HG03565 (cell line): ENCODE measurements at regions not wholly inside any gene's neighbourhood (a gene's known extent, or its start where the extent isn't known, plus 50 kb on each side); places are given as distances from the start of the nearest gene placed in this dataset.

Experiments
- ATAC-seq: cut with Tn5 transposase; IDR thresholded peaks from one replicate; pipeline ENCODE4 v1.9.1; 2021; ENCODE audit warnings: mild to moderate bottlenecking, moderate library complexity; ENCODE audit not compliant: unreplicated experiment

DNA sequence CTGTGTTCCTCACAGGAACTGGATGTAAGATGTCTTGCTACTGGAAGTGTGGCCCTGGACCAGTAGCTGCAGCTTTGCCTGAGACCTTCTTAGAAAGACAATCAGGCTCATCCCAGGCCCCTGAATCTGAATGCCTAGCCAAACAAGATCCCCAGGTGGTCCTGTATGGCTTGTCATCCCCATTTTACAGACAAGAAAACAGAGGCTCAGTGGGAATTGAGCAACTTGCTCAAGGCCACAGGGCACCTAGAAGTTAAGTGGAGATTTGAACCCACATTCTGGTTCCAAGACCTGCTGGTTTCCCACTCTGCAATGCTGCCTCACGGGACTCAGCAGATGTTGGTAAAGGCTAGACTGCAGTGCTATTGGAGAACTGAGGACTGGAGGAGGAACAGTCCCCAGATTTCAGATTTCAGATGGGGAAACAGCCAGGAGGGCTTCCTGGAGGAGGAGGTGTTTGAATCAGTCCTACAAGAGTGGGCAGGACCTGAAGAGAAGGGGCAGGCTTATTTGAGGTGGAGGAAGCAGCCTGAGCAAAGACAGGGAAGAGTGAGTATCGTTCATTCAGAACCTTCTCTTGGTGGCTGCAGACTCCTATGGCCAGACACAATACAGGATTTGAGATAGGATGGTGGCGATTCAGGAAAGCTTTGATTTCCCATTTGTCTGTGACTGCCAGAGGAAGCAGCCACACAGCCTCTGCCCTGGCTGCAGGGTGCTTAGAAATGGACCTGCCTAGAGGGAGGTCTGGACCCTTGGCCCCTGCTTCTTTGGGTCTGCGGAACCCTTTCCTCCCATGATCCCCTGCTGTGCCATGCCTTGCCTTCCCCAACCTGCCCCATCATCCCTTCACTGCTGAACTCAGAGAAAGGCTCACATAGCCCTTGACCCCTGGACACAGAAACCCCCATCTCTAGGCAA lies 233.4 kb upstream of the NLRP1 start:
- ATAC-seq, result no peak

DNA sequence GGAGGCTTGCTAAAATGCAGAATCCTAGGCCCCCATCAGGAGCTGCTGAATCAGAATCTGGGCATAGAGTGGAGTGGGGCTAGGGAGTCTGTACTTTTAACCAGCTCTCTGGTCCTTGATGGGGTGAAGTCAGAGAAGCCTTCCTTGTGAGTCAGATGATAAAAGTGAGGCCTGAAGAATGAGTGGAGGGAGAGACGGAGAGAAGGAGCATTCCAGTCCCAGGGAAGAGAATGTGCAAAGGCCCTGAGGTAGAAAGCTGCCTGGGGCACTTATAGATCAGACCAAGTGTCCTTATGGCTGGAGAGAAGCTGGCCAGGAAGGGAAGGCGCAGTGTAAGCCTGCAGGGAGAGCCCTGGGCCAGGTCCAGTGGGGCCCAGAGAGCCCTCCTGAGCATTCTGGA lies 235.1 kb upstream of the NLRP1 start:
- ATAC-seq, result no peak

DNA sequence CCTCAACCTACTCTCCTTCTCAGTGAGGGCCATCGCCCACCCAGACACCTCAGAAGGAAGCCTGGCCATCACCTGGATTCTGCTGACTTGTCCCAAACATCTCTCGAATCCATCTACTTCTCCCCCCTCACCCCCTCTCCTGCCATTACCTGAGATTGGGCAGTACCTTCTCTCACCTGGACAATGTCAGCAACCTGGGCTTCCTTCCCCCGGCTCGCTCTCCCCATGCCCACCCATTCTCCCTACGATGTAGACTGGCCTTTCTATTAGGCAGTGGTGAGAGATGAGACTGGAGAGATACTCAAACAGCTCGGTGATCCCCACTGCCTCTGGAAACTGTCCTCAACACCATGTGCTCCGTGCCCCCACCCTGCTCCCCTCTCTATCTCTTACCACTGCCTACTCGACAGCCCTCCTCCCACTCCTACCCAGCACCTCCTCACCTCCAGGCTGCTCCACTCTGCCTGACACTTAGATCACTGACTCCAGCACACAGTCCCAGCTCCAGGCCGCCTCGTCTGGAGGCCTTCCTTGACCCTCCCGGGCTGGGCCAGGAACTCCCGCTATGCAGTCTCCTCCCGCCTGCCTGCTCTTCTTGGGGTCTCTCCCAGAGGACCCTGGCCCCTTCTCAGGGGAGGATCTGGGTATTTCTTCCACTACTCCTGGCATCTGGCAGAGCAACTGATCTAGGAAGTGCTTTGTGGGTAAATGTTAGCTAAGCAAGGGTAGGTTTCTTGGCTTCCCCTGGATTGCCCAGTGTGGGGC lies 235.8 kb upstream of the NLRP1 start:
- ATAC-seq, result no peak

DNA sequence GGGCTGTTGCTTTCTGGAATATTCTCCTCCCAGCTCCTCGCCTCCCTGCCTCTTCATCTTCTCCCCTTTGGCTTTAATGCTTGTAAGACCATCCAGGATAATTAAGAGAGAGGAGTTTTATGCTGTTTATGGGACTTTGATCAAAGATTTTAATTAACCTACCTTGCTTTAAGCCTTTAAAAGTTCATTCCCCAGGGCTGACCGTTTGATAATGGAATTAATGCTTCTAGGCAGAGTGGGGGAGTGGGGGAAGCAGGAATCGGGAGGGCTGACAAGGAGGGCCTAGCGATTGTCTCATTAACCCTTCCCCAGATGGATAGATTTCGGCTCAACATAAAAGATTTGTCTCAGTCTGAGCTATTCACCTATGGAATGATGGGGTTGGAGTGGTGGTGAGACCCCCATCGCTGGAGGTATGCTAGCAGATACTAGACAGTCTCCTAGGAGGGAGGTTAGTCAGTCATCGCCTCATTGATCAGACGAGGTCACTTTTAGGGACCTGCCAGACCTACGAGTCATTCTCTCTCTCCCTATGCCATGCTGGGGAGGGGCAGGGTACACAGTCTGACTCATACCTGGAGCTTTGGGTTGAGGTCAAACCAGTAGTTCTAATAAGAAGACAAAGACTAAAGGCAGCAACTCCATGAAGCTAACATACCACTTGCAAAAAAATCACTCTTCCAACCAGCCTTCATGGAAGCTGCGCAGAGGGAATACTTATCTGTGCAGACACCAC lies 236.6 kb upstream of the NLRP1 start:
- no peak for ATAC-seq

DNA sequence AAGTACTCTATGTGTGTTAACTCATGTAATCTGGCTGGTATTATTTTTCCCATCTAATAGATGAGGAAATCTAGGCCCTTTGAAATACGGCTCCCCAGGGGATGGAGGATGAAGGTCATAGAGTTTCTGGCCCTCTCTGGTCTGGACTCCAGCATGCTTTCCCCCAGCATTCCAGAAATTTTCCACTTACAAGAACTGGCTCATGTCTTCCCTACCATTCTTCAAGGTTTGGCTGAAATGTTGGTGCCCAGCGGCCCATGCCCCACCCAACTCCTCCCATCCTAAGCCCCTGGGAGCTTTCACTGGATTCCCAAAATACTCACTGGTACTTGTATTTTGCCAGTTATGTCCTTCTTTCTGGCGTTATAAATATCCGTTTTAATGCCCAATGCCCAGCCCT lies 237.5 kb upstream of the NLRP1 start:
- no peak for ATAC-seq

DNA sequence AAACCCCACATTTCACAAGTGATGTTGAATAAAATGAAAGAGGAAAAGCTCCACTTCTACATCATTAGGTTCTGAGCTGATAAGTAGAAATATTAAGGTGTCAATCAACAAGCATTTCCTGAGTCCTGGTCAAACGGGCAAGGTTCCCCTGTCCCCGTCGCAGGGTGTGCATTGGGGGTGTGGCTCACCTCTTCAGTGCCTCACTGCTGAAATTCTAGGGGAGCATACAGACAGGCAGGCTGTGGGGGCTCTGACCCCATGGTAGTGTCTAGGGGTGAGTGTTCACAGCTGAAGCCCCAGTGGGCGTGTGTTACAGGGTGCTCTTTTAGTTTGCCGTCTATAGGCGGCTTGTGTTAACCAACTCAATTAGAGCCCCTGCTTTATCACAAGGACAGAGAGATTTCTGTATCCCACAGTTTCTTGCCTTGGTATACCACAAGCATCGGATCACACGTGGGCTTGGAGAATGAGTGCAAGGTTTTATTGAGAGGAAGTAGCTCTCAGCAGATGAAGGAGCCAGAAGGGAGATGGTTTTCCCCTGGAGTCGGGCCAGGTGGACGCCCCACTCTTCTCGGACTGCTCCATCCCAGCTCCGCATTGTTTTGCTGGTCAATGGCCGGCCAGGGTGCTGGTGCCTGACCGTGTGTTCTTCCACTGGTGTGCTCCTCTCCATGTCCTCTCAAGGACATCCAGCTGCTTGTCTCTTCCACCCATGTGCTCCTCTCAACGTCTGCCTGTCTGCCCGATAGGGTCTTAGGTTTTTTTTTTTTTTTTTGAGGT lies 238.2 kb upstream of the NLRP1 start:
- ATAC-seq, result no peak

DNA sequence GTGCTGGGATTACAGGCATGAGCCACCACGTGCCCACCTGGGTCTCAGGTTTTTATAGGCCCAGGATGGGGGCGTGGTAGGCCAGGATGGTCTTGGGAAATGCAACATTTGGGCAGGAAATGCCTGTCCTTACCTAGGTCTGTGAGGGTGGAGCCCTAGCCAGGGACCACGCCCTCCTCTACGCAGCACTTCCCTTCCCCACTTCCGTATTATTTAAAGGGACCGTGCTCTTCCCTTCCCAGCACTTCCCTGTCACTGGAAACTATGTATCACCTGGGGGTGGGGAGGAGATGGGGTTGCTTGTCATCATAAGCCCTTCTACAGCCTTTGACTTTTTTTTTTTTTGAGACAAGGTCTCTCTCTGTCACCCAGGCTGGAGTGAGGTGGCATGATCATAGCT lies 238.9 kb upstream of the NLRP1 start:
- no peak for ATAC-seq

DNA sequence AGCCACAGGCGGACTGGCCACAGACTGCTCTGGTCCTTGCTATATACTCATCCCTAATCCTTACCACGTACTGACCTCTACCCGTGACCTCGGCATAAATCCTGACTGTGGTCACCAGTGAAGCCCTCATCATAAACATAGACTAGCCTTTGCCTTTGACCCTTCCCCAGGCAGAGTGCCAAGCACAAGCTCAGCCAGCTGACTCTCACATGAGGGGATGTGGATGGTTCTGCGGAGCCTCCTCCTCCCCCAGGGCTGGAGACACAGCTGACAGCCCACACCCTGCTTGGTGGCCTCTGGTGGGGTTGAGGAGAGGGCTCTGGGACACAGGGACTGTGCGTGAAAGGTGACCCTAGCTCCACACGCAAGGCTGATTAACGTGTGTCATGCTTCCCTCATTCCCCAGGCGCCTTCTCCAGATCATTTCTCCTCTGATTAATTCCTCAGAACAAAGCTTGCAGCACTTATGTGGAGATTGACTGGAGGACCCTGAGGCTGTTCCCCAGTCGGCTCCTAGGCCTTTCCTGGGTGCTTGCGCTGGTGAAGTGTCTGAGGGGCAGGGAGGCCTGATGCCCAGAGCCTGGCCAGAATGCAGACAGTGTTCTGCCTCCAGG lies 241.5 kb upstream of the NLRP1 start:
- ATAC-seq, result no peak

DNA sequence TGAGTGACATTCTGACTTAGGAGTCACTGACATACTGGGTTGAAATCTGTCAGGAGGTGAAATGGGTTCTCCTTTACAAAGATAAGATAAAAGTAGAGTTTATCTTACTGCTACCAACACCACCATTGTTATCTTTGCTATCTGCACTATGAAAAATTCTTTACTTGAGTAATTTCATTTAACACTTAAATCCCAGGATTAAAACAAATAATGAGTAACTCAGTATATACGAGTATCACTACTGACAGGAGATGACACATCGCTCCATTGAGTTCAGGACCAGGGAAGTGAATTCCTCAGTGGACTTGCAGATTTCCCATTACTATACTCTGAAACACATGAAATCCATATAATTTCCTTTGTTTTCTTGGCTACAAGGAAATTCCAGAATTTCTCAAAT lies 242.1 kb upstream of the NLRP1 start:
- ATAC-seq, result no peak

DNA sequence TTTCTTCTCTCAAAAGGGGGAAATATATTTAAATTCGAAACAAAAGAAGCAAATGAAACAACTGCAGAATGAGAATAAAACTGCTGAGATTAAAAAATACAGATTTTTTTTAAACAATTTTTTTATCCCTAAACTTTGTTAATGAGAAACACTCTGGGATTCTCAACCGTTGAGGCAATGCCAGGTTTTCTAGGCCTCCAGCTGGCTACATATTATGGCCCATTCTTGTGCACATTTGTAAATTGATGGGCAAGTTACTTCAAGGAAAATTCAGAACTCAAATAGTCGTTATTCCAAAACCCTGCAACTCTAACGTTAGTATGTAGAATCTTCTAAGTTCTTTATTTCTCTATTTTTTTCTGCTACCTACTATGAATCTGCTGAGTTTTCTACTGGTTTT lies 239.3 kb upstream of the WSCD1 start:
- ATAC-seq, result no peak

DNA sequence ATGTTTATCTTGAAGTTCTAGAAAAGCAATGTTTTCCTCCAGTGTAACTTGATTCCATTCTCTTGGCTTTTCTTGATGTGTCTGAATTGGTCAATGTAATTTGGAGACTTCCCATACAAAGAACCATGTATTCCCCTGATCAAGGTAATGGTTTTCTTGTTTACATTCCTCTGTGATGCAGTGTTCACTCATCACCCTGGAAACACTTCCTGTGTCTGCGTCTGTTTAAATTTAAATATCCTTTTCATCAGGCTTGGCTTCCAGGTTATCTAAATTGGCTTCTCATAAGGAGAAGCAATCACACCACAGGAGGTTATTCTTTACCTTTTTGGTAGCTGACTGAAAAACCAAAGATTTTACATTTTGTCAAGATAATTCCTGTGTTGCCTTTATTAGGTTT lies 237.3 kb upstream of the WSCD1 start:
- ATAC-seq, result no peak

DNA sequence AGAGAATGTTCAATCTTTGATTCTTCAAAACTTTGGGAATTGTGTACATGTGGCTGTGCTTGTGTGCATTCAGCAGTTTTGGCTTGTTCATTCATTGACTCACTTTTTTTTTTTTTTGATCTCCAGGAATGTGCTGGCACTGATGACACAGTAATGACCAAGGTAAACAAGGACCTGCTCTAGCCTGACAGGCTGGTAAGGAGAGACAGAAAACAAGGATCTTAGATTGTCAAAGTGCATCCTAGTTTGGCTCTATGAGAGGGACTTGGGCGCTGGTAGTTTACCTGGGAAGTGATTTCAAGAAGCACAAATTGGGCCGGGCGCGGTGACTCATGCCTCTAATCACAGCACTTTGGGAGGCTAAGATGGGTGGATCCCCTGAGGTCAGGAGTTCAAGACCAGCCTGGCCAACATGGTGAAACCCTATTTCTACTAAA lies 233.1 kb upstream of the WSCD1 start:
- ATAC-seq, result no peak

DNA sequence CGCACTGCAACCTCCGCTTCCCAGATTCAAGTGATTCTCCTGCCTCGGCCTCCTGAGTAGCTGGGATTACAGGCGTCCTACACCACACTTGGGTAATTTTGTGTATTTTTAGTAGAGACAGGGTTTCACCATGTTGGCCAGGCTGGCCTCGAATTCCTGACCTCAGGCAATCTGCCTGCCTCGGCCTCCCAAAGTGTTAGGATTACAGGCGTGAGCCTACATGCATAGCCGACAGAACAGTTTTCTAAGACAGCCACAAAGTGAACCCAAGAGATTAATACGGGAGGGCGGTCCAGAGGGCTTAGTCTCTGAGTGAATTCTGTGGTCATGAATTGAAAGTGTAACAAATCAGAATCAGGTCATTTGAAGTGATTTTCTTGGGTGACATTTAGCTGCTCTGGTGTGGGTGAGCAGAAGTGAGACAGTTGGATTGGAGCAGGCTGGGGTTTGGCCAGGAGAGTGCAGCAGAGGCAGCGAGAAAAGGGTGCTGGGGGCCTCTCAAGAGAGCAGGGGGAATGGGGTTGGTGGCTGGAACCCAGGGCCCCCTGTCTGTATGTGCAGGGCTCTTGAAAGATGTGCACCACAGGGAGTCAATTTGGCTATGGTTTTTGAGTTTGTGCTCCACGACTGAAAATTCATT lies 231.4 kb upstream of the WSCD1 start:
- no peak for ATAC-seq

DNA sequence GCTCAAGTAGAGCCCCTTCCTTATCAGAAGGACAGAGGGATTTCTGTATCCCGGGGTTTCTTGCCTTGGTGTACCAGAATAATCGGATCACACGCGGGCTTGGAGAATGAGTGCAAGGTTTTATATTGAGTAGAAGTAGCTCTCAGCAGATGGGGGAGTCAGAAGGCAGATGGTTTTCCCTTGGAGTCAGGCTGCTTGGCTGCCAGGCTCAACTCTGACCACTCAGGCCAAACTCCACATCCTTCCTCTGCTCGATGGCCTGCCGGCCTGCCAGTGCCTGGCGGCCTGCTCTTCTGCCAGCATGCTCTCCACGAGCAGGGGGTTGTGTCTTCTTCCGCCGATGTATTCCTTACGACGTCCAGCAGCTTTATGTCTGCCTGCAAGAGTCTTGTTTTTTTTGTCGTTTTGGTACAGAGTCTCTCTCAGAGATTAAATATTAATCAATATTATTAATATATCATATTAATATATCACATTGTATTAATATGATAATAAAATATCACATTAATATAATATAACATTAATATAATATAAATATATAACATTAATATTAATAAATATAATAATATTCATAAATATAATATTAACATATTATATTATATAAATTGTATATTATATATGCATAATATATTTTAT lies 229.2 kb upstream of the WSCD1 start:
- ATAC-seq, result no peak

DNA sequence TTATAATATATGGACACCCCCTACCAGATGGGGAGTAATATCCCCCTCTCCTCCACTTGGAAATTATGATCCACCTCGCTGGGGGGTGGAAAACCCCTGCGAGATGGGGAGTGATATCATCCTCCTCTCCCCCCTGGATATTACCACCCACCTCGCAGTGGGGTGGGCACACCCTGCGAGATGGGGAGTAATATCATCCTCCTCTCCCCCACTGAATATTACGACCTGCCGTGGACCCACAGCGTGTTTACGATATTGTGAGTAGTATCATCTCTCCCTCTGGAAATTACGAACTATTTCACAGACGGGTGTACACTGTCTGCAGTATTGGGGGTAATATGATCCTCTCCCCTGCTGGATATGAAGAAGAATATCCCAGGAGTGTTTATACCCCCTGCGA lies 228.3 kb upstream of the WSCD1 start:
- no peak for ATAC-seq

DNA sequence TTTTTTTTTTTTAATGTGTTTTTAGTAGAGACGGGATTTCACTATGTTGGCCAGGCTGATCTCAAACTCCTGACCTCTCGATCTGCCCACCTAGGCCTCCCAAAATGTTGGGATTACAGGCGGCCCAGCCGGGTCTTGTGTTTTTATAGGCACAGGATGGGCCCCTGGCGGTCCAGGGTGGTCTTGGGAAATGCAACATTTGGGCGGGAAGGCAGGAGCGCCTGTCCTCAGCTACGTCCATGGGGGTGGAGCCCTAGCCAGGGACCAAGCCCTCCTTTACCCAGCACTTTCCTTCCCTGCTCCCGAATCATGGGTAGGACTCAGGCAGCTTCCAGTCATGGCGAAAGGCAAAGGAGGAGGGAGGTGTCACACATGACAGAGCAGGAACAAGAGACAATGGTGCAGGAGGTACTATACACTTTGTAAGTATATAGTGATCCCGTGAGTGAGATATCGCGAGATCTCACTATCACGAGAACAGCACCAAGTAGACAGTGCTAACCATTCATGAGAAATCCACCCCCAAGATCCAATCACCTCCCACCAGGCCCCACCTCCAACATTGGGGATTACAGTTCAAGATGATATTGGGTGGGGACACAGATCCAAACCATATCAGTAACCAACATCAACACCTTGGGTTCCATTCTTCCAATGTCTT lies 226.7 kb upstream of the WSCD1 start:
- ATAC-seq, result no peak

DNA sequence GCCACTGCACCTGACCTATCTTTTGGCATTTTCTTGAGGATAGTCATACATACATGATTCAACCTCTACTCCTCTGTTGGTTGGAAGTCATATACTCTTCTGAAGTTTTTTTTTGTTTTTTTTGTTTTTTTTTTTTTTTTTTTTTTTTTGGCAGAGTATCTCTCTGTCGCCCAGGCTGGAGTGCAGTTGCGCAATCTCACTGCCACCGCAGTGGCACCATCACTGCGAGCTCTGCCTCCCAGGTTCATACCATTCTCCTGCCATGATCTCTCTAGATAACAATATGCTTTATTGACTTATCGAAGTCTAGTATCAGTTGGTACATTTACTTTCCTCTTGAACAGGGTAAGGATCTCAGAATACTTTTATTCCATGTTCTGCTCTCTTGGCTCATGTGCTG lies 224.2 kb upstream of the WSCD1 start:
- ATAC-seq, result no peak

DNA sequence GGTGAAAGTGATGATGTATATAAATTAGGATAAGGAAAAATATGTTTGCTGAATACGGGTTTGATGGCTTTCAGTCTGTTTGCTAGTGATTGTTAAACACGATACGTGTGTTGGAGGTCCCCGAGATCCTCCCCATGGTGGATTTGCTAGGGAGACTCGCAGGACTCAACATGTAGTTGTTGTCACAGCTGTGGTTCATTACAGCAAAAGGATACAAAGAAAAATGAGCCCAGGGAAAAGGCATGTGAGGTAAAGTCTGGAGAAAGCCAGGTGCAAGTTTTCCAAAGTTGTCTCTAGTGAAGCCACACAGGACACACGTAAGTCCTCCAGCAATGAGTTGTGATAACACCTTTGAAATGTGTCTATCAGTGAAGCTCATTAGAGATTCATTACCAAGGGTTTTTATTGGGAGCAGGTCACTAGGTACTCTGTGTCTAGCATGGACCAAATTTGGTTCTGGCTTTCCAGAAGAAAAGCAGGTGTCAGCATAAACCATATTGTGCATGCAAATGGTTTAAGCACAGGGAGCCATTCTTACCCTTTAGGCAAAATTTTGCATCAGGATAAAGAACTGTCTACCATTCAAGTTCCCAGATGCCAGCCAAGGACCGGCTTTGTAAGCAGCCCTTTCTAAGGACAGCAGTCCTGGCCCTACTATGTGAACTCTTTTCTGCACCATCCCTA lies 215.2 kb upstream of the WSCD1 start:
- no peak for ATAC-seq
